ENCODE measurements at regions not wholly inside any gene's neighbourhood (a gene's known extent, or its start where the extent isn't known, plus 50 kb on each side); places are given as distances from the start of the nearest gene placed in this dataset.

- TF ChIP-seq, protein P1, sequence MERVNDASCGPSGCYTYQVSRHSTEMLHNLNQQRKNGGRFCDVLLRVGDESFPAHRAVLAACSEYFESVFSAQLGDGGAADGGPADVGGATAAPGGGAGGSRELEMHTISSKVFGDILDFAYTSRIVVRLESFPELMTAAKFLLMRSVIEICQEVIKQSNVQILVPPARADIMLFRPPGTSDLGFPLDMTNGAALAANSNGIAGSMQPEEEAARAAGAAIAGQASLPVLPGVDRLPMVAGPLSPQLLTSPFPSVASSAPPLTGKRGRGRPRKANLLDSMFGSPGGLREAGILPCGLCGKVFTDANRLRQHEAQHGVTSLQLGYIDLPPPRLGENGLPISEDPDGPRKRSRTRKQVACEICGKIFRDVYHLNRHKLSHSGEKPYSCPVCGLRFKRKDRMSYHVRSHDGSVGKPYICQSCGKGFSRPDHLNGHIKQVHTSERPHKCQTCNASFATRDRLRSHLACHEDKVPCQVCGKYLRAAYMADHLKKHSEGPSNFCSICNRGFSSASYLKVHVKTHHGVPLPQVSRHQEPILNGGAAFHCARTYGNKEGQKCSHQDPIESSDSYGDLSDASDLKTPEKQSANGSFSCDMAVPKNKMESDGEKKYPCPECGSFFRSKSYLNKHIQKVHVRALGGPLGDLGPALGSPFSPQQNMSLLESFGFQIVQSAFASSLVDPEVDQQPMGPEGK (CRISPR knock-in tag; IDR thresholded peaks at IDR 0.05; ENCODE audit: borderline replicate concordance) = no peak
- TF ChIP-seq GLIS3 (CRISPR knock-in tag; IDR thresholded peaks at IDR 0.05) = no peak
Observed at GRCh38 chr3:25895443-25895842, 105.6 kb downstream of the OXSM start (continued).

GRCh38 chr3:25897019-25897418, 107.1 kb downstream of the OXSM start:
- ATAC-seq = peak; percentile 55; the same call in 2 of the 3 replicates
- no peak for TF ChIP-seq SNAI2 (CRISPR knock-in tag; IDR thresholded peaks at IDR 0.05)
- no peak for TF ChIP-seq ZFP3 (CRISPR knock-in tag; IDR thresholded peaks at IDR 0.05)
- TF ChIP-seq ESRRG (CRISPR knock-in tag; IDR thresholded peaks at IDR 0.05) = no peak

GRCh38 chr3:25899352-25900101, 109.6 kb downstream of the OXSM start:
- ATAC-seq = no peak

DNA sequence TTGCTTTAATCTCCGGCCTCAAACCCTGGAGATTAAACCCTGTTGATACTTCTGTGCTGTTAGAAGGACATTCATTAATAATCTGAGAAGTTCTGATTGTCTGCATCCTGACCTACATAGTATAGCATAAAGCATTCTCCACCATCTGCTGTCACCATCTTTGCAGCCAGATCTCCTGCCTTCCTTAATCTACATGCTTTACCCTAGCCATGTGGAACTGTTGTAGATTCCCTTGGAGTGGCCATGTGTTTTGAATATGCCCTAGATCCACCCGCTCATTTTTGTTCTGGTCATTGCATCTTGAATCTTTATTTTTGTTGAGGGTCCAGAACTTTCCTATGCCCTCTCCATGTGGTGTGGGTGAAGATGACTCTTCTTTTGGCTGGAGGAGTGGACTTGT, 110.3 kb downstream of the OXSM start:
- no peak for ATAC-seq
- TF ChIP-seq SNAI2 (CRISPR knock-in tag; IDR thresholded peaks at IDR 0.05) (no peak), CSDC2 (CRISPR knock-in tag; IDR thresholded peaks at IDR 0.05) (no peak), ESRRG (CRISPR knock-in tag; IDR thresholded peaks at IDR 0.05) (no peak), TCF4 (CRISPR knock-in tag; IDR thresholded peaks at IDR 0.05; ENCODE audit: borderline replicate concordance) (no peak), ARNTL (CRISPR knock-in tag; IDR thresholded peaks at IDR 0.05; ENCODE audit: borderline replicate concordance, low read depth) (no peak), ZNF565 (CRISPR knock-in tag; conservative IDR thresholded peaks at IDR 0.05; ENCODE audit: low read depth) (no peak), CREB5 (CRISPR knock-in tag; IDR thresholded peaks at IDR 0.05; ENCODE audit: low read depth) (no peak), ZNF8 (CRISPR knock-in tag; IDR thresholded peaks at IDR 0.05) (no peak), PPARA (CRISPR knock-in tag; IDR thresholded peaks at IDR 0.05; ENCODE audit: borderline replicate concordance) (no peak), RARB (CRISPR knock-in tag; IDR thresholded peaks at IDR 0.05) (no peak), BACH2 (CRISPR knock-in tag; IDR thresholded peaks at IDR 0.05; ENCODE audit: borderline replicate concordance) (no peak)
- TF ChIP-seq, protein P2, sequence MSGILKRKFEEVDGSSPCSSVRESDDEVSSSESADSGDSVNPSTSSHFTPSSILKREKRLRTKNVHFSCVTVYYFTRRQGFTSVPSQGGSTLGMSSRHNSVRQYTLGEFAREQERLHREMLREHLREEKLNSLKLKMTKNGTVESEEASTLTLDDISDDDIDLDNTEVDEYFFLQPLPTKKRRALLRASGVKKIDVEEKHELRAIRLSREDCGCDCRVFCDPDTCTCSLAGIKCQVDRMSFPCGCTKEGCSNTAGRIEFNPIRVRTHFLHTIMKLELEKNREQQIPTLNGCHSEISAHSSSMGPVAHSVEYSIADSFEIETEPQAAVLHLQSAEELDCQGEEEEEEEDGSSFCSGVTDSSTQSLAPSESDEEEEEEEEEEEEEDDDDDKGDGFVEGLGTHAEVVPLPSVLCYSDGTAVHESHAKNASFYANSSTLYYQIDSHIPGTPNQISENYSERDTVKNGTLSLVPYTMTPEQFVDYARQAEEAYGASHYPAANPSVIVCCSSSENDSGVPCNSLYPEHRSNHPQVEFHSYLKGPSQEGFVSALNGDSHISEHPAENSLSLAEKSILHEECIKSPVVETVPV (CRISPR knock-in tag; IDR thresholded peaks at IDR 0.05) = no peak
- TF ChIP-seq, protein P1 (CRISPR knock-in tag; IDR thresholded peaks at IDR 0.05; ENCODE audit: borderline replicate concordance) = no peak

More at GRCh38 chr3:25899352-25900101, 109.6 kb downstream of the OXSM start:
- TF ChIP-seq ISL1 (CRISPR knock-in tag; IDR thresholded peaks at IDR 0.05) (no peak), ZFP30 (CRISPR knock-in tag; IDR thresholded peaks at IDR 0.05) (no peak), CREB5 (CRISPR knock-in tag; IDR thresholded peaks at IDR 0.05; ENCODE audit: low read depth) (no peak), GLIS3 (CRISPR knock-in tag; IDR thresholded peaks at IDR 0.05) (no peak)
- TF ChIP-seq, protein P3, sequence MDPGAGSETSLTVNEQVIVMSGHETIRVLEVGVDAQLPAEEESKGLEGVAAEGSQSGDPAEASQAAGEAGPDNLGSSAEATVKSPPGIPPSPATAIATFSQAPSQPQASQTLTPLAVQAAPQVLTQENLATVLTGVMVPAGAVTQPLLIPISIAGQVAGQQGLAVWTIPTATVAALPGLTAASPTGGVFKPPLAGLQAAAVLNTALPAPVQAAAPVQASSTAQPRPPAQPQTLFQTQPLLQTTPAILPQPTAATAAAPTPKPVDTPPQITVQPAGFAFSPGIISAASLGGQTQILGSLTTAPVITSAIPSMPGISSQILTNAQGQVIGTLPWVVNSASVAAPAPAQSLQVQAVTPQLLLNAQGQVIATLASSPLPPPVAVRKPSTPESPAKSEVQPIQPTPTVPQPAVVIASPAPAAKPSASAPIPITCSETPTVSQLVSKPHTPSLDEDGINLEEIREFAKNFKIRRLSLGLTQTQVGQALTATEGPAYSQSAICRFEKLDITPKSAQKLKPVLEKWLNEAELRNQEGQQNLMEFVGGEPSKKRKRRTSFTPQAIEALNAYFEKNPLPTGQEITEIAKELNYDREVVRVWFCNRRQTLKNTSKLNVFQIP (CRISPR knock-in tag; IDR thresholded peaks at IDR 0.05; ENCODE audit: borderline replicate concordance, low read depth) = no peak
- TF ChIP-seq, protein P2 (CRISPR knock-in tag; IDR thresholded peaks at IDR 0.05) = no peak

All from SK-N-SH treated with all-trans-retinoic acid at 6 μM for 48 hours (cell line).